ENCODE measurements at regions not wholly inside any gene's neighbourhood (a gene's known extent, or its start where the extent isn't known, plus 50 kb on each side); places are given as distances from the start of the nearest gene placed in this dataset.

DNA sequence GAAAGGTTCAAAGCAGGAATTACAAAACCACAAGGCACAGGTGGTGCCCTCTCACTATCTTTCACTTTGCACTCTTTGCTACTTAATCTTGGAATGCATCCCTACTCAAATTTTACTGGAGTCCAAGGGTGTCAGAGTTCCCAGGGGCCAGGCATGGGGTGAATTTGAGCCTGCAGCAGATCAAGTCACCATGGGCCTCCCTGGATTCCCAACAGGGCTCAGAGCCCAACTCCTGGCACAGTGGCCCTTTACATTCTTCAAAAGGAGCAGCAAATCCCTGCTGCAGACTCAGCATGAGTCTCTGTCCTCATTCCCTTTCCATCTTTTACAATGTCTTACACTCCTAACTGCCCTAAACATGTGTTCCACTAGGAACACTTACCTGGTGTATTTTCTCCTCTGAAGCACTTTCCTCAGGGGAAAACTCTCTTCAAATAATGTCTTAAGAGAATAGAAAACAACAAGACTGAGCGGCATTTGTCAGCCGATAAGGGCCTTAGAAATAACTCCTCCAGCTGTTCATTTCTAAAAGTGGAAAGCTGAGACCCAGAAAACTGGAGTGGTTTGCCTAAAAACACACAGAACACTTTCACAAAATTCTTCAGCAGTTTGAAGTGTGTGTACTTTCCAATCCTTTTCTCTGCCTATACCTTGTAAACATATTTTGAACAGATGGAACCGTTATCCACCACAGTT, 596.0 kb downstream of the INSC start:
- TF ChIP-seq, protein P1, sequence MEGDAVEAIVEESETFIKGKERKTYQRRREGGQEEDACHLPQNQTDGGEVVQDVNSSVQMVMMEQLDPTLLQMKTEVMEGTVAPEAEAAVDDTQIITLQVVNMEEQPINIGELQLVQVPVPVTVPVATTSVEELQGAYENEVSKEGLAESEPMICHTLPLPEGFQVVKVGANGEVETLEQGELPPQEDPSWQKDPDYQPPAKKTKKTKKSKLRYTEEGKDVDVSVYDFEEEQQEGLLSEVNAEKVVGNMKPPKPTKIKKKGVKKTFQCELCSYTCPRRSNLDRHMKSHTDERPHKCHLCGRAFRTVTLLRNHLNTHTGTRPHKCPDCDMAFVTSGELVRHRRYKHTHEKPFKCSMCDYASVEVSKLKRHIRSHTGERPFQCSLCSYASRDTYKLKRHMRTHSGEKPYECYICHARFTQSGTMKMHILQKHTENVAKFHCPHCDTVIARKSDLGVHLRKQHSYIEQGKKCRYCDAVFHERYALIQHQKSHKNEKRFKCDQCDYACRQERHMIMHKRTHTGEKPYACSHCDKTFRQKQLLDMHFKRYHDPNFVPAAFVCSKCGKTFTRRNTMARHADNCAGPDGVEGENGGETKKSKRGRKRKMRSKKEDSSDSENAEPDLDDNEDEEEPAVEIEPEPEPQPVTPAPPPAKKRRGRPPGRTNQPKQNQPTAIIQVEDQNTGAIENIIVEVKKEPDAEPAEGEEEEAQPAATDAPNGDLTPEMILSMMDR (IDR thresholded peaks at IDR 0.05) = no peak
- no peak for TF ChIP-seq POLR2A (IDR thresholded peaks at IDR 0.05)
